HUES64 (cell line): ENCODE measurements at regions not wholly inside any gene's neighbourhood (a gene's known extent, or its start where the extent isn't known, plus 50 kb on each side); places are given as distances from the start of the nearest gene placed in this dataset.

Experiments
- H3K27ac ChIP-seq: 2 replicates; pipeline ENCODE4 v1.7.0; 2013; ENCODE audit warnings: low read depth, low read length, inconsistent platforms
- H3K27me3 ChIP-seq: 2 replicates; pipeline ENCODE4 v1.6.1; 2013; ENCODE audit warnings: mild to moderate bottlenecking, low read length; ENCODE audit not compliant: insufficient read depth
- H3K36me3 ChIP-seq: 2 replicates; pipeline ENCODE4 v1.6.1; 2013; ENCODE audit warnings: mild to moderate bottlenecking, low read length; ENCODE audit not compliant: insufficient read depth
- H3K4me1 ChIP-seq: 2 replicates; pipeline ENCODE4 v1.6.1; 2013; ENCODE audit warnings: mild to moderate bottlenecking, low read length, moderate library complexity; ENCODE audit not compliant: insufficient read depth
- H3K4me3 ChIP-seq: 2 replicates; pipeline ENCODE4 v1.5.1; 2013; ENCODE audit warnings: mild to moderate bottlenecking, low read length, moderate library complexity
- H3K9ac ChIP-seq: 2 replicates; pipeline ENCODE4 v1.6.1; 2013; ENCODE audit warnings: mild to moderate bottlenecking, low read depth, low read length
- H3K9me3 ChIP-seq: 2 replicates; pipeline ENCODE4 v1.6.1; 2013; ENCODE audit warnings: low read depth, low read length; ENCODE audit not compliant: insufficient read depth
- WGBS: fragments of 150-250, 120-280 bp; methylation state at CpG from one replicate; pipeline ENCODE4 v1.1.7; 2013; ENCODE audit warnings: missing lambda C conversion rate; 5-methylcytosine and 5-hydroxymethylcytosine counted together

DNA sequence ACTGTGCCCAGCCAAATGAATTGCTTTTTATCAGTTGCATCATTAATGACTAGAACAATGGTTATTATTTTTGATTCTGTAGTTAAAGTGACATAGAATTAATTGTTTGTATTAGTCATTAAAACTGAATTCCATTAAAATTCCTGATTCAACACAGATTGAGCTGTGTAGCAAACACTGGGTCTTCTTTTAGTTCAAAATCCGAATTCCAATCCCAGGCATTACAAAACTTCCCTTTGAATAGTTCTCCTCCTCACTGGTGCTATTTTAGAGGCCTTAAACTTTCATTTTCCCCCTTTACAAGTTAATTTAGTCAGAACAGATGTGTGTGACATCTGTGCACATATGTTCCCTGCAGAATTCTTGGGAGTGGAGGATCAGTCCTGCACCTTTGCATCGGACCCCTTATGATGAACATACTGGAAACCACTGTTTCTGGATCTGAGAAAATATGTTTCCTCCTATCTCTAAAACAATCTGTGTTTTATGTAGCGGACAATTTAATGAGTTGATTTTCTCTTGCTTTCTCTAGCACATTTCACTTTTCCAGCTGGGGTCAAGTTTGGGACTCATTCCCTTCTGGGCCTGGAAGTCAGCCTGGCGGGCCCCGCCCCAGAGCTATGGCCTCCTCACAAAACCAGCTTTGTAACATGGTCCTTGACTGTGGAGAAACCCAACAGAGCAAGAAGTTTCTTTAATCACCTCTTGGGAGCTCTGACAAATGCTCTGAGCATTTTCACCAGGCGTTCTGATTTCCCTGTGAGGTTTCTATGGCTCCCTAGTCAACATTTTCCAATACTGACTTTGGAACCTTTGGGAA lies 87.9 kb upstream of the MAMDC2 start:
- H3K4me1 ChIP-seq = no peaks in the 10 kb centered on the region
- WGBS = 80% methylated on average over 6 of the region's 6 CpGs

DNA sequence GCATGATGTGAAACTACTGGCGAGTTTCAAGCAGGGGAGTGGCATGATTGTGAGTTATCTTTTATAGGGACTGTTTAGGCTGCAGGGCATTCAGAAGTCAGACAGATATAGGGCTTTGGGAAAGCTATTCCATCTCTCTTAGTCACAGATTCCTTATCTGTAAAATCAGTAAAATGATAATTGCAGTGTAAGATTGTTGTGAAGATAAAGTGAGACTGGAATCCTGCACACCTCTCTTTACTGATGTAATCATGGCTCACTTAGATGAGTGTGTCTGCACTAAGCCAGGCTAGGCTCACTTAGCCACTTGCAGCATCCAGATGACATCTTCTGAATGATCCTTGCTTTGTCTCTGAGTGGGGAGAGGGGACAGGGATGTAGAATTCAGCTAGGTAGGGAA lies 81.8 kb upstream of the MAMDC2 start:
- Histone ChIP-seq H3K27ac (no peak overlapping the region), H3K27me3 (no peaks in the 10 kb centered on the region), H3K4me1 (peaks cover 35% of the 10 kb centered on the region), H3K4me3 (no peak overlapping the region), H3K36me3 (no peaks in the 10 kb centered on the region), H3K9ac (no peak overlapping the region), H3K9me3 (no peaks in the 10 kb centered on the region)
- 84% methylated on average over 1 of the region's 1 CpG for WGBS

More for the DNA sequence above, 87.9 kb upstream of the MAMDC2 start:
- Histone ChIP-seq H3K36me3 (no peaks in the 10 kb centered on the region), H3K9ac (no peak overlapping the region), H3K27me3 (no peaks in the 10 kb centered on the region), H3K4me3 (no peak overlapping the region), H3K27ac (no peak overlapping the region), H3K9me3 (no peaks in the 10 kb centered on the region)

DNA sequence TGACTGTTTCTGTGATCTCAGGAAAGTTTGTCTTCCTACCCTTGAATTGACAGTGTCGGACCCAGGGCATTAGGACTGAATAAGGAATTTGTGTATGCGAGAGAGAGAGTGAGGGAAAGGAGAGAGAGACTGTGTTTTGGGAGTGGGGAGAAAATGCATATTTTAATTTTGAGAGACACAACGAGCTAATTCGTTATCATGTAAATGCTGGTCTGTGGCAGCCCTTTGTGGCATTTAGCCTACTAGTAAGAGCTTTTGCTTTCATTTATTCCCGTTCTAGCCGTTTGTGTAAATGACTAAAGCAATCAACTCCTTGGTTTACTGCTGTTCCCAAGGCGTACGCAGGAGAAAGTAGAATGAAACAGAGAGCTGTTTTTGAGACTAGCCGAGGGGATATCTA lies 79.8 kb upstream of the MAMDC2 start:
- H3K4me3 ChIP-seq = 0 out of 2 replicates have a peak overlapping the region, but pooled peaks have one; percentile 6

DNA sequence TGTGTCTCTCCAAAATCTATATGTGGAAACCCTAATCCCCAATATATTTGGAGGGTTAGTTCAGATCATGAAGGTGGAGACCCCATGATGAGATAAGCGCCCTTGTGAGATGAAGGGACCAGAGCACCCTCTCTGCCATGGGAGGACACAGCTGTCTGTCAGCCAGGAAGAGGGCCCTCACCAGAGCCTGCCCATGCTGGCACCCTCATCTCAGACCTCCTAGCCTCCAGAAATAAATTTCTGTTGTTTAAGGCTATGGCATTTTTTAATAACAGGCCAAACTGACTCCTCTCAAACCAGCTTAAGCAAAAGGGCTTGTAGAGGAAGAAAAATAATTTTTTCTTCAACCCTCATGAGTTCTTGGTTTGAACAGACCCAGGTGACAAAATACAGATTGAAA lies 79.2 kb upstream of the MAMDC2 start:
- Histone ChIP-seq H3K27me3 (no peaks in the 10 kb centered on the region), H3K27ac (peak overlapping the region; percentile 6; the same call in 1 of the 2 replicates), H3K4me3 (0 out of 2 replicates have a peak overlapping the region, but pooled peaks have one; percentile 6), H3K4me1 (peaks cover 35% of the 10 kb centered on the region), H3K36me3 (no peaks in the 10 kb centered on the region), H3K9me3 (no peaks in the 10 kb centered on the region), H3K9ac (no peak overlapping the region)
- 100% methylated on average over 1 of the region's 1 CpG for WGBS

More for the DNA sequence above, 79.8 kb upstream of the MAMDC2 start:
- no peaks in the 10 kb centered on the region for H3K36me3 ChIP-seq
- no peak overlapping the region for H3K9ac ChIP-seq
- H3K9me3 ChIP-seq = no peaks in the 10 kb centered on the region
- peaks cover 35% of the 10 kb centered on the region for H3K4me1 ChIP-seq
- WGBS = 30% methylated on average over 9 of the region's 9 CpGs
- H3K27me3 ChIP-seq = no peaks in the 10 kb centered on the region
- H3K27ac ChIP-seq = peak overlapping the region; percentile 69; the same call in 1 of the 2 replicates

DNA sequence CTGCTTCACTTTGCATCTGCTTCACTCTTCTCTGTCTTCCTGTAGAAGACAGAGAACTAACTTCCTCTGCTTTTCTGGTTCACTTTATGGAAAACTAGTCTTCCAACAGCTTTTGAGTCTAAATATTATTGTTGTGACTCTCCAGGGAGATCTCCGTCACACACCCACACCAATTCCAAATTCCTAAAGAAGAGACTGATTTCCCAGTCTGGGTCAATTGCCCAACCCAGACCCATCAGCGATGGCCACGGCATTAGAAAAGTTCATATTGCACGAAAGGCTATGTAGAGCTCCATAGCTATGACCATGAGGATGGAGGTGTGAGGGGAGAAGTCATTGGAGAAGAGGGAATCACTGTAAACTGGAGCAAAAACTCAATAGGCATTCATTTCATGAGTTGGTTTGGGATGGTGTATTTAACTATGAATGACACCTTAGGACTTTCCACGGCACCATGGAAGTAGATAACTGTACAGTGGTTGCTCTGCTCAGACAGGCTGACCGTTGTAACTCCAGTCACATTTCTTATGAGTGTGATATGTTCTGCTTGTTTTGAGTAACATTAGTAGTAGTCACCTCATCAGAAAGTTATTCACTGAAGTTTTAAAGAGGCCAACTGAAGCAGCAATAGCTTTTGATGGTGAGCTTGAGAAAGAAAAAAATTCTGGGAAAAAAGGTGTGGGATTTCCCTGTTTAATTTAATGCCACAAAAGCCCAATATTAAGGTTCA lies 78.1 kb upstream of the MAMDC2 start:
- H3K9ac ChIP-seq = no peak overlapping the region
- H3K9me3 ChIP-seq = no peaks in the 10 kb centered on the region
- WGBS = 97% methylated on average over 6 of the region's 6 CpGs
- no peak overlapping the region for H3K4me3 ChIP-seq
- no peaks in the 10 kb centered on the region for H3K36me3 ChIP-seq
- H3K27ac ChIP-seq = no peak overlapping the region; the same call in 1 of the 2 replicates
- peaks cover 37% of the 10 kb centered on the region for H3K4me1 ChIP-seq
- no peaks in the 10 kb centered on the region for H3K27me3 ChIP-seq

DNA sequence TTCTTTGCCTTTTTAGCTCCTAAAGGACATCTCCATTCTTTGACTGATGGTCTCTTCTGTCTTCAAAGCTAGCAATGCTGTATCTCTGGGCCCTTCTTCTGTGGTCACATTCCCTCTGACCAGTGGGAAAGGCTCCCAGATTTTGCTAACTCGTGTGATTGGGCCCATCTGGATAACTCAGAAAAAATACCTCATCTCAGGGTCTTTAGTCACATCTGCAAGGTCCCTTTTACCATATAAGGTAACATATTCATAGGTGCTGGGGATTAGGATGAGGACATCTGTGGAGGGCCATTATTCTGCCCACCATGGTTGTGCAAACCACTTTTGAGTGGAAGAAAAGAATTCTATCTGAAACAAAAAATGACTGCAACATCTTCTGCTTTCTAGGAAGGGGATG lies 76.3 kb upstream of the MAMDC2 start:
- H3K4me1 ChIP-seq = peaks cover 30% of the 10 kb centered on the region
- no peaks in the 10 kb centered on the region for H3K36me3 ChIP-seq
- 96% methylated on average over 1 of the region's 1 CpG for WGBS
- H3K4me3 ChIP-seq = no peak overlapping the region
- no peaks in the 10 kb centered on the region for H3K9me3 ChIP-seq
- H3K27me3 ChIP-seq = no peaks in the 10 kb centered on the region
- no peak overlapping the region for H3K27ac ChIP-seq
- no peak overlapping the region for H3K9ac ChIP-seq

DNA sequence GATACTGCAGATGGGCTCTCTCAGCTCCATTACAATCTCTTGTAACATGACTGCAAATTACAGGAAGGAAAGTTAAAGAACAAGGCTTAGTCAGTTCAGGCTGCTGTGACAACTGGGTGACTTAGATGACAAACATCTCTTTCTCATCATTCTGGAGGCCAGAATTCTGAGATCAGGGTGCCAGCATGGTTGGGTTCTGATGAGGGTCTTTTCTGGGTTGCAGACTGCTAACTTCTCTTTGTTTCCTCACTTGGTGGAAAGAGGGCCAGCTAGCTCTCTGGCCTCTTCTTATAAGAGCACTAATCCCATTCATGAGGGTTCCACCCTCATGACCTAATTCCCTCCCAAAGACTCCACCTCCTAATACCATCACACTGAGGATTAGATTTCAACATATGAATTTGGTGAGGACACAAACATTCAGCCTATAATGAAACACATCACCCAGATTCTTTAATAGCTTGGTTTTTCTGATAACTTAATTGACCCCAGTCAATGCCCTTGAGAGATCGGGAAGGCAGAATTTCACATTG lies 73.6 kb upstream of the MAMDC2 start:
- Histone ChIP-seq H3K4me3 (no peak overlapping the region), H3K9me3 (no peaks in the 10 kb centered on the region), H3K9ac (no peak overlapping the region), H3K36me3 (no peaks in the 10 kb centered on the region), H3K27me3 (no peaks in the 10 kb centered on the region), H3K4me1 (peaks cover 5% of the 10 kb centered on the region; the same call in 1 of the 2 replicates), H3K27ac (no peak overlapping the region)
- 96% methylated on average over 1 of the region's 1 CpG for WGBS

DNA sequence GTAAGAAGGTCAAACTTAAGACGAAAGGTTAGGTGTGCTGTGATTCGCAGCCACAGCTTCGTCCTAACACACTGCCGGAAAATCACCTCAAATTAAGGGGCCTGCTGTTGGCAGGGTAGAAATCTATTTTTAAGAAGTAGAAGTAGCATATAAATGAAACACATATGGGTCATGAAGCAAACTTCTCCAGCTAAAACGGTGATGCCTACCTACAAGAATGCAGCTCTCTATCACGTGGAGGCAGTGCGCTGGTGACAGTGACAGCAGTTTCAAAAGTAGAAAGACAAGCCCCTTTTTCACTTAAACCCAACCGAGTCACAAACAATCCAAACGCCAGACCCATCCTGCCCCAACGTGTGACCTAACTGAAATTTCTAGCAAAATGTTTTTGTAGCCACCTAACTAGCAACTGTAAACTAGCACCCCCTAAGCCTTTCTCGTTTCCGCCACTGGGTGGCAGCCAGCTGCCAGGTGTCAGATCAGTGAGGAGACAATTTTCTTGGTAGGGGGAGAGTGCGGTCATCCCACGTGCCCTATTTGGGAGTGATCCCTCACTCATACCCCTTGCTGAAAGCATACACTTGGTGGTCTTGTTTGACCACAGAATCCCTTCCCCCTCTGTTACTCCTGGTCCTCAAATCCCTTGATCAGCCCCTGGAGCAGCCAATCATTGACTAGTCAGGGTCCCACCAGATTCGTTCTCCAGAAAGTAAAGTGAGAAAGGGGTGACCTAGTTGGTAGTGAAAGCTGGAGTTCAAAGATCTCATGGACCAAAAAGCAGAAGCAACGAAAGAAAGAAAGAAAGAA lies 71.8 kb upstream of the MAMDC2 start:
- Histone ChIP-seq H3K9ac (no peak overlapping the region), H3K4me3 (no peak overlapping the region), H3K36me3 (no peaks in the 10 kb centered on the region), H3K9me3 (no peaks in the 10 kb centered on the region), H3K27ac (no peak overlapping the region), H3K4me1 (0 out of 2 replicates have a peak, but pooled peaks cover 2% of the 10 kb centered on the region), H3K27me3 (no peaks in the 10 kb centered on the region)
- WGBS = 43% methylated on average over 16 of the region's 16 CpGs

DNA sequence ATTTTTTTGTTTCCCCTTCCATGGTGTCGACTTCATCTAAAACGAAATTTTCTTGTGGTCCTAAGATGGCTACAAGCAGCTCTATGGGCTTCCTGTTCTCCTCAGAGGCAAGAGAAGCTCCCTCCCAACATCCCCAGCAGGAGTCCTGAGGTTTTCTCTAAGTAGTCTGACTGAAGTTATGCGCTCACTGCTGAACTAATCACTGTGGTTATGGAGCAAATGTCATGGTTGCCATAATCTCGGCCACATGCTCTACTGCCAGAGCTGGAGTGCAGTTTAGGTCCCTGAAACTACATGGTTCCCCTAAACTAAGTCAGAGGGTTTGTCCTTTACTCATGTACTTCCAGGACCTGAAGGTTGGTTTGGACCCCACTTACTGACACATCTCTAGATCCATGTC lies 68.0 kb upstream of the MAMDC2 start:
- Histone ChIP-seq H3K27me3 (no peaks in the 10 kb centered on the region), H3K4me3 (no peak overlapping the region), H3K9ac (no peak overlapping the region), H3K4me1 (no peaks in the 10 kb centered on the region), H3K9me3 (no peaks in the 10 kb centered on the region), H3K36me3 (no peaks in the 10 kb centered on the region), H3K27ac (no peak overlapping the region)
- 93% methylated on average over 4 of the region's 4 CpGs for WGBS

DNA sequence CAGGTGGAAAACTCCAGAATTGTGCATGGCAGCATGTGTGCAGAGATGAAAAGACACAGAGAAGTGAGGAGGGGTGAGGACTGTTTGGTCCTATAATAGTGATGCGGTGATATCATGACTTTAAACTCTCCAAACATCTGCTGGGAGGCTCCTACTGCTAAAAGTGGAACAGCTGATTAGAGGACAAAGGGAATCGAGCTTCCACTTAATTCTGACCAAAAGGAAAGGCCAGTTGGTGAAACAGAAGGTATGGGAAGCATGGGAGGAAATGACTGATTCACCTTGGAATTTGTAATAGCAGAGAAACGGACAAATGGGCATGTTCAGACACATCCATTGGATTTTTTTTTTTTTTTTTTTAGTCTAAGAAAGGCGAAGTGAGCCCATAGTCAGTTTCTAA lies 67.5 kb upstream of the MAMDC2 start:
- Histone ChIP-seq H3K9ac (no peak overlapping the region), H3K27ac (no peak overlapping the region), H3K9me3 (no peaks in the 10 kb centered on the region), H3K4me3 (no peak overlapping the region), H3K27me3 (no peaks in the 10 kb centered on the region), H3K36me3 (no peaks in the 10 kb centered on the region), H3K4me1 (no peaks in the 10 kb centered on the region)
- 86% methylated on average over 4 of the region's 4 CpGs for WGBS
